NOMO-1 treated with dmso at 0.1 percent for 144 hours (cell line): ENCODE measurements at regions not wholly inside any gene's neighbourhood (a gene's known extent, or its start where the extent isn't known, plus 50 kb on each side); places are given as distances from the start of the nearest gene placed in this dataset.

Experiments used
- DNase-seq: peaks from one replicate; lab custom pipeline; 2025; ENCODE audit not compliant: unreplicated experiment; lab: John Stamatoyannopoulos, UW

DNA sequence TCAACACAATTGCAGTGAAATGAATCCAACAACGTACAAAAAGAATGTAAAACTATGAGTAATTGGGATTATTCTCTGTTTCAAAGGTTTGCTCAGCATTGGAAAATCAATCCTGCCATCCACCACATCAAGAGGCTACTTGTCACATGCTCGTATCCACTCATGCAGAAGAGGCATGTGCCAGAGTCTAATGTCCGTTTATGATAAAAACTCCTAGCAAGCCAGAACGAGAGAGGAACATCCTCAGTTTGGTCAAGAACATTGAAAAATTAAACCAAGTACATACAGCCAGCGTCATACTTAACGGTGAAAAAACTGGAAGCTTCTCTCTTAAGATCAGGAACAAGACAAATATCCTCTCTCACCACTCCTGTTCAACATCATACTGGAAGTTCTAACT lies 563.9 kb upstream of the TMEM132C start:
- no peak for DNase-seq

DNA sequence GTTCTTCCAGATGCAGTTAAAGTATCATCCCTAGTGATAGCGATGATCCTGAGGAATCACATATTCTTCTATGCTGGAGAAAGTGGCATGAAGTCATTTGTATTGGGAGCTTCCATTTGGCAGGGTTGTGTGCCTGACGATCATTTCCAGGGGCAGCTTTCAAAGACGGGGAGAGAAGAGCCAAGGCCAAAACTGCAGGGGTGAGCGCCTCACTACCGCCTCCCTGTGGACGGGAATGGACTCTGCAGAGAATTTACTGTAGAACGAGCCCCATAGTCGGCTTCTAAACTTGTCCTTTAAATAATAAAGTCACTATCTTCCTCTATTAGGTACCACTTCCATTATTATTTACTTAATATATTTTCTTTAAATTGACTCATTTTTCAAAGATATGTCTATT lies 555.9 kb upstream of the TMEM132C start:
- DNase-seq = no peak

DNA sequence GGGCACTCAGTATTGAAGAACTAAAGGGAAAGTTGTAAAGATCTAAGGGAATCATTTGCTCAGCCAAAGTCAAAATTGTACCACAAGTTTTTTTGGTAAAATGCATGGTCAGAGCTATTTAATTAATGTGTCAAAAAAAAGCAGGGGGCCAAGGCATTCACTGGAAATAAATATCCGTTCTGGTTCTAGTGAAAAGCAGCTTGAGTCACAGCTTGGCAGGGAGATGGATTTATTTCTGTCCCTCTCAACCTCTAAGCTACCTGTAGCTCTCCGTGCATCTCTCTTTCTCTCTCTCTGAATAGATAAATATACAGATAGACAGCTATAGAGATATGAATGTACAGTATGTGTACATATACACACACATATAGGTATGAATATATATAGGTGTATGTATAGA lies 554.4 kb upstream of the TMEM132C start:
- DNase-seq = no peak

DNA sequence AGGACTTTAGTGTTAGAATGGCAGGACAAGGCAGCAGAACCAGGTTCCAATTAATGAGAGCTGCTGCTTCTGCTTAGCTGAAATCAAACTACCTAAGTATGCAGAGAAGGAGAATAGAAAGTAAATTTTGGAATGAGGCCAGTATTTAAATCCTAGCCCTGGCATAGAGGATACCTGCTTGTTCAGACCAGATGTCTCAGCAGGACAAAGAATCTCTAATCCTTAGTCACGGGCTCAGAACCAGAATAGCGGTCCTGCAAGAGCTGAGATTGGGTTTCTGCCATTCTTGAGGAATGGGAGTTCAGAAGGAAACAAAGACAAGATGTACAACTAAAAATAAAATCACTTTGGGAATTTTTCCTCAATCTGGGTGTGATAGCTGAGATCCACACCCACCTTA lies 550.8 kb upstream of the TMEM132C start:
- no peak for DNase-seq

DNA sequence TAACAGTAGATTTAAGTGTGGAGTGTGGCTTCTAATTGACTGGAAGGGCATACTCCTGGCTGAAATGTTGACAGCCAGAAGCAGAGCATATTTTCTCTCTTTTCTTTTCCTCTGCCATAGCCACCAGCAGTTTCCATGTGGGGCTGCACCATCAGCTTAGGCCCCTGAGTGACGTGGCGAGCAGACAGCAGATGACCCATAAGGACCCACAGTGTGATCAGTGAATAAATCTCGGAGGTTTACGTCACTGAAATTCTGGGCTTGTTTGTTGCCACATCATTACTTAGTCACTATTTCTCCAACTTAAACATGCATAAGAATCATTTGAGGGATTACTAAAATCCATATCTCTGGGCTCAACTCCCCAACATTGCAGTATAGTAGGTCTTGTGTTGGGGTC lies 549.7 kb upstream of the TMEM132C start:
- no peak for DNase-seq

DNA sequence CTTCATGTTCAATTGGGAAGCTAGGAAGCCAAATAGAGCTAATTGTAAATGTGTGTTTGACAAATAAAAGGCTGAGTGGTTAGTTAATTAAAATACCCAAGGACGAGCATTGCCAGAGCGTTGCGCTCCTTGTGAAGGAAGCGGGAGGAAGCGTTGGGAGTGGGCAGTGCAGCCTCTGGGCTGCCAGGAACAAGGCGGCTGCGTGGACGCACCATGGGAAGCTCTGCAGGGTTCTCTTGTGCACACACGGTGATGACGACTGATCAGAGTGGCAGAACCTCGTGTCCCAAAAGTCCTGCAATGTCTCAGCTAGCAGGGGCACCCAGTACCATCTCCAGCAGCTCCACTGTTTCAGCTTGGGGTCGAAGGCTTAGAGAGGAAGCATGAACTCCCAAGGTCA lies 546.6 kb upstream of the TMEM132C start:
- no peak for DNase-seq

DNA sequence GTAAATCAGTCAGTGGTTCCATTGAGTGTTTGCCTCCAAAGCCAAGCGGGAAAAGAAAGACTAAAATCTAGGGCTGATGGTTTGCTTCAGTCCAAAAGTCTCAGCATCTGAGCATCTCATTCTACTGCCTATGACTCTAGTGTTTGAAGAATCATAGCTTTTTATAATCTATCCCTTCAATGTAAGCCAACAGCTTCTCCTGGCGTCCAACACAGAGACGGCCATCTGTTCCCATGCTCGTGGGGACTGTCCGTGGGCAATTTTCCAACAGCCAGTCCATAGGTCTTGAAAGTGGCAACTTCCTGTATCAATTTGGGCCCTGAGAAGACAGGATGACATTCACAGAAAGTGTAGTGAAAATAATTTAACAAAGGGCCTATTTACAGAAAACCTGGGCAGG lies 544.4 kb upstream of the TMEM132C start:
- no peak for DNase-seq

DNA sequence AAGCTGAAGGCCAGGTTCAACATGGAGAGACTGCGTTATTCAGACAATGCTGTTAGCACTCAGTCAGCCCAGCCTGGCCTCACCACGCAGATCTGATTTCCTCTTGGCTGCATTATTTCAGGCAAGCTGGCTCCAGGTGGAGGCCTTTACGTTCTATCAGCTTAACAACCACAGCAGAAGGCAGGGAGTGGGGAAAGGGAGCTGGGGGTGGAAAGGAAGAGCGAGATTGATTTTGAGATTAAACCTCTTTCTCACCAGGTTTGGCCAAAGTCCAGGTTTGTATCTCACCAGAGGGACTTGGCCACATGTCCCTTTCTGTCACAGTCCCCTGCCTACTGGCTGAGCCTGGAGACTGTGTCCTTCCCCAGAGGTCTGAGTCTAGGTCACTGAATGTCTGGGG lies 543.7 kb upstream of the TMEM132C start:
- no peak for DNase-seq

DNA sequence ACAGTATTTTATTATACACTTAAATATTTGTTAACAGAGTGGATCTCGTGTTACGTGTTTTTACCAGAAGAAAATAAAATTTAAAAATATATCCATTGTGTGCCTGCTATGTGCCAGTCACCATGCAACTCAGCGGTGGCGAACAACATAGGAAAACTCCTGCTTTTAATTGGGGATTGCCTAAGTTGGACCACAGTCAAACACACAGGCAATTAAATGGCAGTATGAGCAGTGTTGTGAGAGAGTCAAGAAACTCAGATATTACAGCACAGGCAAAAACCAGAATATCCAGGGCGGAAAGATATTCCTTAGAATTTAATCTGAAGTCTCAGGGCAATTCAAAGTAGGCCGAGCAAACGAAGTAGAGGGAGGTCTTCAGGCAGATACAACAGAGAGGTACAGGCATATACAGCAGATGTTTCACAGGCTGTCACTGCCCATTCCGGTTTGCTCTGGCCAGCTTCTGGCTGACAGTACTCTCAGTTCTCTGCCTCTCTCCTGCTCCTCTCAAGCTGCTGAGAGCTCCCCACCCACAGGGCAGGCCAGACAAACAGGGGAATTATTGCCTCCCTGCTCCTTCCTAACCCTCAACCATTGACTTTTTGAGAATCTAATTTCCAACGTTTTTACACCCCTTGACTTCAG lies 540.2 kb upstream of the TMEM132C start:
- DNase-seq = no peak

DNA sequence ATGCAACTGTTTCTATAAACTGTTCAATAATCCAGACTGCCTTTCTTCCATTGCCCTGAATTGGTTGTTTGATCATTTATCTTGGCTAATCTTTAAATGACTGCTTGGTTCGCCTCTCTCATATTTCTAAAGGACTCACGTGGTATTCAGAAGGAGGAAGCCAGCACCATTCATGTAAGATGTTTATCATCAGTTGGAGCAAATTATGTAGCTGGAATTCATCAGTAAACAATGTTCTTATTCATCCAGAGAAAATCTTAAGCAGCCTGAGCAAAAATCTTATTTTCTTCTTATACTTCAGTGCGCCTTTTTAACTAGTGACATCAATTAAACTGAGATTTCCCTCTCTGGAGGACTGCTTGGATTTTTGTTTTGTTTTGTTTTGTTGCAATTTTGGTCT lies 538.7 kb upstream of the TMEM132C start:
- DNase-seq = no peak

DNA sequence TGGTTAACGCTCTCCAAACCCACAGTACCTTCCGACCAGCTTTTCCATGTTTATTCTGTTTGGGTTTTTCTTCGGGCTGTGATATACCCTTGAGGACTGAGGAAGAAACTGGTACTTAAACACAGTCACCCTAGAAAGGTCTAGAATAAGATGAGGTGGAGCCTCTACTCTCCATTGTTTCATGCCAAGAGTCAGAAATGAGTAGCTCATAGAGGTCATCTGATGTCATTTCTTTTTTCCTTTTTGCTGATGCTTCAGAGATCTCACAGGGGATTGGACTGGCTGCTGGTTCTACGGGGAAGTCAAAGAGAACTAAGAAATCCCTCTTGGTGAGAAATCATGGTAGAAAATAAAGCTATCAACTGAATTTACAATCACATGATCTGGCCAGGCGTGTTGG lies 538.2 kb upstream of the TMEM132C start:
- no peak for DNase-seq

DNA sequence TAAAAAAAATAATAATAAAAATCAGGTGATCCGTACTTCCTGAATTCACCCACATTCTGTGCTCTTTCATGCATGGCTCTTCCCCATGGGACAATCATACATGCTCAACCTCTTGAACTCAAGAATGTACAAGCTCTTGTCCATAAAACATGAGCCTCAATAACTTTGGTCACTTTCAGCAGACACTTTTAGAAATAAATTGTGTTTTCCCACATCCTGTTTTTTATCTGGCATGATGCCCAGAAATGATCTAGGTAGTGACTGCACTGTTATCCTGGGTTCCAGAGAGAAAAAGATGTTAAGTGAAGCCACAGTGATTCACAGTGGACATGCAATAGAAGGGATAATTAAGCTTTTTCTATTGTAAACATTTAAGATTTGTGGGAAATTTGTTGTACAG lies 537.6 kb upstream of the TMEM132C start:
- no peak for DNase-seq

DNA sequence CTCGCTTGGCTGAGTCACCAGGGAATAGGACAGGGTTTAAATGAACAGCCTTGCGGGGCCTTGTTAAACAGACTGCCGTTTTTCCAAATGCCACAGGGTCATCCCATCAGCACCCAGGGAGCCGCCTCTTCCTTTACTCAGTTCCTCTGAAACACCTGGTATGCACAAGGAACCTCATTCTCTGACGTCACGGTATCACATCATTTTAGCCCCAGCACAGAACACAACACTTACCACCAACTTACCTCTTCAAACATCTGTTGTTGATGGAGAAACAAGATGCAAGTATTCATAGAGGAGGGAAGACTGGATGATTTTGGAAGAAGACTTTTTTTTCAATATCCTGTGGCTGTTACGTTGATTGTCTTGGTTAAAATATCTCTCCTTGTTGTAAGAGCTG lies 535.3 kb upstream of the TMEM132C start:
- DNase-seq = no peak

DNA sequence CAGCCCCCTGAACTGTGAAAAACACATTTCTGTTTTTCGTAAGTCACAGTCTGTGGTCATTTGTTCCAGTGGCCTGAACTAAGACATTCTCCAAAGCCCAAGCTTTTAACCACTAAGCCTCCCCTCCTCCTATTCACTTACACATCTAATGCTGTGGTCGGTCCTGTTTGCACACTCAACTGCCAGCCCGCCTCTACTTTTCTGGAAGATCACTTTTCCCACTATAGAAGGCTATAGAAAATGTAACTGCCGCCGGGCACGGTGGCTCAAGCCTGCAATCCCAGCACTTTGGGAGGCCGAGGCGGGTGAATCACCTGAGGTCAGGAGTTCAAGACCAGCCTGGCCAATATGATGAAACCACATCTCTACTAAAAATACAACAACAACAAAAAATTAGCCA lies 524.7 kb upstream of the TMEM132C start:
- DNase-seq = no peak

DNA sequence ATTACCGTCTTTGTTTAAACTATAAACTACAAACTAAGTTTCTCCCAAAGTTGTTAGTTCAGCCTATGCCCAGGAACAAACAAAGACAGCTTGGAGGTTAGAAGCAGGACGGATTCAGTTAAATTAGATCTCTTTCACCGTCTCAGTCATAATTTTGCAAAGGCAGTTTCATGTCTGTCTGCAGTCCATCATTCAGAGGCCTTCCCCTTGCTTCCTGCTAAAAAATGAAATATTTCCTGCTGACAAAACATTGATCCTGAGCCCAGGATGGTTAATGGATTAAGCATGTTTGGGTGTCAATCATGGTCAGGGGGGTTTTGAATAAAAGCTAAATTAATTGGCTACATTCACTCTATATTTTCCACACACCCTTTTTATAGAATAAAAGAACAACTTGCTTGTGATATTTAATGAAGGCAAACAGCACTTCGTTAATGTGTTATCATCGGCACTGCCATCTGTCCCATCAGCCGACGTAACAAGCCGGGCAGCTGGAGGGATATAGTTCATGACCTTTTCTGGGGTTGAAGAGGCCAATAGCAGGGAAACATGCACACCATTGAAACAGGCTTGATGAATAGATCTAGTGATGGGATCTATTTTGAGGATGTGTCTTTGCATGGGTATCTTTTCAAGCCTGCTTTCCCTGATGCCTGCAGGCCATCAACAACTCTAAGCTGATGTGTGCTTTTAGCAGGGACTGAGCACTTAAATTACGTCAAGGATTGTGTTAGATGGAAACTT lies 521.3 kb upstream of the TMEM132C start:
- DNase-seq = no peak

DNA sequence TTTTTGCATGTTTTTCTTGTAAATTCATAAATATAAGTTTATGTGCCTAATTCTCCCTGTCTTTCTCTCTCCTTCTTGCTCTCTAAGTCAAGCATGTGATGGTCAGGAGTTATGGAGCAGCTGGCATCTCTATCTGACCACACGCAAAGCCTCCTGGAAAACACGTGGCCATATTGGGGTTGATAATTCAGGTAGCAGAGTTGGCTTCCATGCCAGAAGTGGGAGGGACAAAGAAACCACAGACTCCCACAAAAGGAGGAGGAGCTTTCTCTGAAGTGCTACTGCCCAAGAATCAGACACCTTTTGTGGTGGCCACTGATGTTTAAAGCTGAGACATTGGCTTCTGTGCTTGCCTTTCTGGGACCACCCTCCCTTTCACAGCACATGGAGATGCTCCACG lies 517.6 kb upstream of the TMEM132C start:
- DNase-seq = no peak

DNA sequence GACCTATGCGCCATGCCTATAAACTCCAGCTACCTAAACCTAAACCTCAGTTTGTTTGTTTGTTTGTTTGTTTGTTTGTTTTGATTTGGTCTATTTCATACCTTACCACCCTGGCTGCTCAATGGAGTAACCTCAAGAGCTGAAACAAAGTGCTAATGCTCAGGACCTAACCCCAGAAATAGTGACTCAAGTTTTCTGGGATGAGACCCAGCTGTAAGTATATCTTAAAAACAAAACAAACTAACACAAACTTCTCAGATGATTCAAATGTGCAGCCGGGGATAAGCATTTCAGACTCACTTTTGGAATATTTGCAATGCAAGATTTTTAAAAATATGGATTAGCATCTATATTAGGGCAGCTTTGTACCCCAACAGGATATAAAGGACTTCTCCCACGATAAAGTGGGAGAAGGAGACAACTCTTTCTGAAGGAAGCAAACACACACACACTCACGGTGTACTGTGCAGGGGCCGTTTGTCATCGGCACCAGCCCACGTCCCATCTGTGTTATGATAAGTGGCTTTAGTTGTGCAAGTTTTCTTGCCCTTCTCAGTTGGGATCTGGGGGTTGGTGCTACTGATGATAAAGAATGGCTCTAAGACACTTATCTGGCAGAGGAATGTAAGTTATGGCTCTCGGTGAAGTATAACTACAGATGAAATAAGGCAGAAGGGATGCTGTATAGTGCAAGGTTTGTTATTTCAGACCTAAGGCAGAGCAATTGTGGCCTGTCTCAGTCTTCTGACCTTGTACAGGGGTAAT lies 516.7 kb upstream of the TMEM132C start:
- no peak for DNase-seq

DNA sequence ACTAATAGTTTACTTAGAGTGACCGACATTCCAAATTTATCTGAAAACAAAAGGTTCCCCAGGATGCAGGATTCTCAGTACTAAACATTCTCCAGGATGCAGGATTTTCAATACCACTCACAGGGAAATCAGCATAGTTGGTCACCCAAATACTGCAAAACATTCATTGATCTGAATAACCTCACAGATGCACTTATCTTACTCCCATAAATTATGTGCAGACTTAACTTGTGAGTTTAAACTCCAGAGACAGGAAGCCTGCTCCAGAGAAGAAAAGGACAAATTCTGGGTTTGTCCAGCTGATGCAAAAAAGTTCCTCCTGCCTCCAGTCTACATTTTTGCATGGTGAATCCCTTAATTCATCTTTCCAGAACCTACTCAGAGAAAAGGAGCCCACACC lies 514.2 kb upstream of the TMEM132C start:
- no peak for DNase-seq

DNA sequence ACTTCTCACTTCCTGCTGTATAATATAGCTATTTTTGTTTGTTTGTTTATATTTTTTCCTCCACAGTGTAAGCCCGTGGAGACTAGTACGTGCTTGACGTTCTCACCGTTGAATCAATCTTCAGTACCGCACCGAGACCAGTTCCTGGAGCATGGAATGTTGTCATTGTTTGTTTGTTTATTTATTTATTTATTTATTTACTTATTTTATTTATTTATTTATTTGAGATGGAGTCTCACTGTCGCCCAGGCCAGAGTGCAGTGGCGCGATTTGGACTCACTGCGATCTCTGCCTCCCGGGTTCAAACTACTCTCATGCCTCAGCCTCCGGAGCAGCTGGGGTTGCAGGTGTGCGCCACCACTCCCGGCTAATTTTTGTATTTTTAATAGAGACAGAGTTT lies 506.6 kb upstream of the TMEM132C start:
- DNase-seq = no peak

DNA sequence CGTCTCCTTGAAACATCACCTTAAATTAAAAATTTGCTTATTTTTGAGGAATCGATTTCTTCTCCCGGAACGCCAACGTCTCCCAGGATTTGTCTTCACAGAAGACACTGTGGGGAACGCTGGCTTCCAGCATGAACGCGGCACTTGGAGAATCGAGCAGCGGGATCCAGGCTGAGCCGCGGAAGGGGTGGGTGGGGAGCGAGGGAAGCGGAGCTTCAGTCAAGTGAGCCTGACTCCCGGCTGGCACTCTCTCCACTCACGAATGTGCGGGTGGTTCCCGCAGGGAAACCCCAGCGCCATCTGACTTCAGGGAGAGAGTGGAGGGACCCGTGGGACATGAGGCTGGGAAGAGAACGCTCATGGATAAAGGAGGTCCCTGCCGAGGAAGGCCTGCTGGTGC lies 506.0 kb upstream of the TMEM132C start:
- DNase-seq = no peak

DNA sequence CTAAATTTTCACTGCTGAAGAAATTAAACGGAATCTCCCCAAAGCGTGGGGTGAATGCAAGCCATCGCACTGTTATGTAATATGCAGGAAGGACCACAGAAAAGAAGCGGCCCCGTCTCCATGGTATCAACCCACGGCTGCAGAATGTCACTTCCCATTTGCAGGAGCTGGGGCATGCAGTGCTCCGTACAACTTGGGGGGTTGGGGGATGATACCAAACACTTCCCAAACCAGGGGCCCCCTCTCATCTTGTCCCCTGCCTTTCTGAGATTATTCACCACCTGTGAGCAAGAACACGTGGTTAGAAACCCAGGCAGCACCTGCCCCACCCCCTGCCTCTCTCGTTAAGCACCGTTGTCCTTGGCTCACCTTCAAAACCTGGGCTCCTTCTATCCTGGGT lies 505.1 kb upstream of the TMEM132C start:
- DNase-seq = no peak

DNA sequence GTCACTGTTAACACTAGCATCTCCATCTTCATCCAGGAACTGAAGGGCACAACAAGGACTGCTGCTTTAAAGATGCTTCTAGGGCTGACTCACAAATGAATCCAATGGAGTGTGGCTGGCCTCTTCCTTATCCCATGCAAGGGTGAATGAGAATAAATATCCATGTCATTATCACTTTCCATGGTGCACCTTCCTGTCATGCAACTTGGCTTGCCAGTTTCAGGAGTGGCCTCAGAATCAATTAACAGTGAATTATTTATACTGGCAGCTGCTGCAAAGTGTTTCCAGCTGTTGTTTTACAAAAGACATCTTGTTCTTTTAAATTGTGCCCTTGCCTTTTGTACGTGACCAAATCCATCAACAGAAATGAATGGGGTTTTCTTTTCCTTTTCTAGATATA lies 499.3 kb upstream of the TMEM132C start:
- no peak for DNase-seq
